ENCODE measurements at regions not wholly inside any gene's neighbourhood (a gene's known extent, or its start where the extent isn't known, plus 50 kb on each side); places are given as distances from the start of the nearest gene placed in this dataset.

GRCh38 chr5:110021251-110021650 is 331.5 kb downstream of the MAN2A1 start:
- Histone ChIP-seq H2AK5ac (ENCODE audit: low read depth, low read length) (no peak overlapping the region), H3K4me1 (replicated peaks in 1 of 4; ENCODE audit: control insufficient read depth in 3 of 4, insufficient read depth in 4 of 4, low read length in 3 of 4) (no peaks in the 10 kb centered on the region), H3K27me3 (replicated peaks in 1 of 4; ENCODE audit: control insufficient read depth in 3 of 4, extremely low read depth in 1 of 4, insufficient read depth in 3 of 4, low read length in 3 of 4) (no peaks in the 10 kb centered on the region), H2BK20ac (ENCODE audit: low read length) (no peak overlapping the region), H4K5ac (ENCODE audit: insufficient read length, low read depth, low read length) (no peak overlapping the region), H2BK5ac (ENCODE audit: low read depth, low read length) (no peak overlapping the region), H3K4me3 (ENCODE audit: extremely low read depth in 1 of 4, insufficient read depth in 2 of 4, low read depth in 3 of 4, low read length in 4 of 4) (no peak overlapping the region), H2BK12ac (ENCODE audit: low read depth, low read length) (no peak overlapping the region), H3K4ac (replicated peaks; ENCODE audit: insufficient read length, low read depth, low read length) (no peak overlapping the region), H2AFZ (ENCODE audit: low read length) (no peak overlapping the region), H3K18ac (ENCODE audit: extremely low read depth, low read length) (no peak overlapping the region), H4K91ac (replicated peaks; ENCODE audit: insufficient read length, low read length) (no peak overlapping the region), H3K9me3 (ENCODE audit: insufficient read depth in 2 of 2, low read depth in 1 of 2, low read length in 1 of 2) (no peaks in the 10 kb centered on the region), H3K4me2 (ENCODE audit: insufficient read depth in 1 of 2, low read depth in 2 of 2, low read length in 2 of 2) (no peak overlapping the region), H3K27ac (ENCODE audit: low read depth, low read length) (no peak overlapping the region), H3K23ac (ENCODE audit: insufficient read length) (no peak overlapping the region), H3K14ac (ENCODE audit: insufficient read length) (no peak overlapping the region), H3K56ac (replicated peaks; ENCODE audit: insufficient read length, low read depth, low read length) (no peak overlapping the region), H4K20me1 (replicated peaks in 1 of 2; ENCODE audit: control insufficient read depth in 1 of 2, insufficient read depth in 2 of 2, low read length in 2 of 2) (no peaks in the 10 kb centered on the region), H3K79me1 (ENCODE audit: low read depth, low read length) (no peaks in the 10 kb centered on the region), H3K9ac (replicated peaks in 1 of 4; ENCODE audit: extremely low read depth in 1 of 4, low read depth in 3 of 4, low read length in 3 of 4) (no peak overlapping the region), H3K23me2 (ENCODE audit: low read depth, low read length) (no peaks in the 10 kb centered on the region), H3K79me2 (ENCODE audit: control insufficient read depth in 1 of 2, insufficient read depth in 2 of 2, low read length in 2 of 2) (no peaks in the 10 kb centered on the region), H2BK15ac (ENCODE audit: low read length) (no peak overlapping the region), H3K36me3 (ENCODE audit: control insufficient read depth in 2 of 4, insufficient read depth in 4 of 4, low read length in 3 of 4) (no peaks in the 10 kb centered on the region), H4K8ac (ENCODE audit: extremely low read depth, insufficient read depth, low read length) (no peak overlapping the region), H2BK120ac (replicated peaks; ENCODE audit: low read depth, low read length) (no peak overlapping the region)
- DNase-seq (ENCODE audit: low read depth in 1 of 2, low spot score in 2 of 2): no peak
- ChIA-PET POLR2A (ENCODE audit: partially characterized antibody) (no interaction called here), CTCF (ENCODE audit: partially characterized antibody) (interaction anchor here (1.1 kb wide), 2 partner anchors 49 to 312 kb away, joined by 3 to 5 read pairs; no protein-coding TSS in a partner anchor)
- FAIRE-seq: no peak
- TF ChIP-seq RFX5 (IDR thresholded peaks at IDR 0.05; ENCODE audit: borderline replicate concordance, low read depth, low read length): no peak
- TF ChIP-seq CEBPB (IDR thresholded peaks at IDR 0.05; ENCODE audit: low read depth, low read length): no peak
- no peak for TF ChIP-seq ZNF274 (IDR thresholded peaks at IDR 0.05; ENCODE audit: borderline replicate concordance, extremely low read depth, low read length)
- TF ChIP-seq SIRT6 (IDR thresholded peaks at IDR 0.05; ENCODE audit: low read length): no peak
- no peak for TF ChIP-seq POLR2A (IDR thresholded peaks at IDR 0.05; ENCODE audit: control extremely low read depth in 1 of 2, low read depth in 2 of 2, low read length in 2 of 2)
- no peak for TF ChIP-seq SAP30 (IDR thresholded peaks at IDR 0.05; ENCODE audit: insufficient read depth, insufficient replicate concordance, low read length)
- no peak for TF ChIP-seq RBBP5 (IDR thresholded peaks at IDR 0.05; ENCODE audit: borderline replicate concordance, low read depth, low read length)
- TF ChIP-seq SIX5 (IDR thresholded peaks at IDR 0.05; ENCODE audit: low read depth, low read length): no peak
- no peak for TF ChIP-seq GTF2F1 (IDR thresholded peaks at IDR 0.05; ENCODE audit: borderline replicate concordance, low read depth, low read length)
- TF ChIP-seq EGR1 (IDR thresholded peaks at IDR 0.05; ENCODE audit: borderline replicate concordance, low read depth, low read length): no peak
- TF ChIP-seq KDM4A (IDR thresholded peaks at IDR 0.05; ENCODE audit: low read depth, low read length, severe bottlenecking): no peak
- TF ChIP-seq CBX5 (IDR thresholded peaks at IDR 0.05; ENCODE audit: low read depth, low read length): no peak
- no peak for TF ChIP-seq TAF7 (optimal IDR thresholded peaks at IDR 0.05; ENCODE audit: borderline replicate concordance, low read depth, low read length)
- WGBS, 2 experiments (ENCODE audit: extremely low coverage in 1 of 2, insufficient coverage in 1 of 2, insufficient read length in 1 of 2, insufficient replicate concordance in 2 of 2, low coverage in 1 of 2, low lambda C conversion rate in 2 of 2, missing lambda C conversion rate in 1 of 2): 93% methylated on average over 3 of the region's 3 CpGs; no CpG with 5 or more reads in 1 of the 2 experiments
